ENCODE measurements at regions not wholly inside any gene's neighbourhood (a gene's known extent, or its start where the extent isn't known, plus 50 kb on each side); places are given as distances from the start of the nearest gene placed in this dataset.

GRCh38 chr15:96002890-96003859 lies 327.3 kb upstream of the NR2F2 start:
- DNase-seq (ENCODE audit: low read depth), result no peak

GRCh38 chr15:96005906-96006305 lies 324.6 kb upstream of the NR2F2 start:
- no peak for DNase-seq (ENCODE audit: low read depth)

GRCh38 chr15:96011136-96011535 lies 319.4 kb upstream of the NR2F2 start:
- no peak for DNase-seq (ENCODE audit: low read depth)

GRCh38 chr15:96014939-96015338 lies 315.6 kb upstream of the NR2F2 start:
- no peak for DNase-seq (ENCODE audit: low read depth)

- no peak for DNase-seq (ENCODE audit: low read depth)
These were observed 311.4 kb upstream of the NR2F2 start for GRCh38 chr15:96019114-96019513.

GRCh38 chr15:96020133-96020532 lies 310.4 kb upstream of the NR2F2 start:
- no peak for DNase-seq (ENCODE audit: low read depth)

- DNase-seq (ENCODE audit: low read depth), result no peak
These were observed 309.7 kb upstream of the NR2F2 start for GRCh38 chr15:96020797-96021196.

GRCh38 chr15:96023081-96023480 lies 307.4 kb upstream of the NR2F2 start:
- DNase-seq (ENCODE audit: low read depth), result no peak

GRCh38 chr15:96027501-96027900 lies 303.0 kb upstream of the NR2F2 start:
- DNase-seq (ENCODE audit: low read depth), result no peak

- no peak for DNase-seq (ENCODE audit: low read depth)
These were observed 301.9 kb upstream of the NR2F2 start for GRCh38 chr15:96028620-96029019.

- no peak for DNase-seq (ENCODE audit: low read depth)
These were observed 301.3 kb upstream of the NR2F2 start for GRCh38 chr15:96029172-96029571.

GRCh38 chr15:96031426-96032110 lies 298.9 kb upstream of the NR2F2 start:
- no peak for DNase-seq (ENCODE audit: low read depth)

GRCh38 chr15:96035091-96035490 lies 295.4 kb upstream of the NR2F2 start:
- DNase-seq (ENCODE audit: low read depth), result no peak

GRCh38 chr15:96035635-96036034 lies 294.9 kb upstream of the NR2F2 start:
- no peak for DNase-seq (ENCODE audit: low read depth)

- peak; percentile 81 for DNase-seq (ENCODE audit: low read depth)
These were observed 292.9 kb upstream of the NR2F2 start for GRCh38 chr15:96037584-96037983.

GRCh38 chr15:96038131-96038530 lies 292.4 kb upstream of the NR2F2 start:
- DNase-seq (ENCODE audit: low read depth), result no peak

GRCh38 chr15:96038650-96039049 lies 291.9 kb upstream of the NR2F2 start:
- DNase-seq (ENCODE audit: low read depth), result peak; percentile 5

GRCh38 chr15:96041982-96042733 lies 288.3 kb upstream of the NR2F2 start:
- DNase-seq (ENCODE audit: low read depth), result no peak

GRCh38 chr15:96042734-96043224 lies 287.7 kb upstream of the NR2F2 start:
- DNase-seq (ENCODE audit: low read depth), result no peak

- no peak for DNase-seq (ENCODE audit: low read depth)
These were observed 286.8 kb upstream of the NR2F2 start for GRCh38 chr15:96043591-96044171.

GRCh38 chr15:96046620-96047240 lies 283.8 kb upstream of the NR2F2 start:
- DNase-seq (ENCODE audit: low read depth), result no peak

Data from M059J (cell line).